ENCODE measurements at regions not wholly inside any gene's neighbourhood (a gene's known extent, or its start where the extent isn't known, plus 50 kb on each side); places are given as distances from the start of the nearest gene placed in this dataset.

DNA sequence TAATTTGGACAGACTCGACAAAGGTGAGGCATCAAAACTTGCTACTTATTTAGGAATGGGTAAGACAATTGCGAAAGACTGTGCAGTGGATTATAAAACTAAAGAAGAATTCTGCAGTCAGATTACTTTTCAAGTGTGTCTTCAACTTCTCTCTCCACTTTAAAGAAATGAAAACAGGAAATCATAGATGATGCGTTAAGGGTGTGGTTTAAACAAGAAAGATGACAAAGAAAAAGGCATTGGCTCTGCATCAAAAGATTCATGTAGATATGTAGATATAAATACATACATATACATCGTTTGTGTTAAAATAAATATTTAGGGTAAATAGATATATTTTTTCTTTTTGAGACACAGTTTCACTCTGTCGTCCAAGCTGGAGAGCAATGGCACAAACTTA is 74.6 kb upstream of the PARP11 start:
- no peak for DNase-seq

DNA sequence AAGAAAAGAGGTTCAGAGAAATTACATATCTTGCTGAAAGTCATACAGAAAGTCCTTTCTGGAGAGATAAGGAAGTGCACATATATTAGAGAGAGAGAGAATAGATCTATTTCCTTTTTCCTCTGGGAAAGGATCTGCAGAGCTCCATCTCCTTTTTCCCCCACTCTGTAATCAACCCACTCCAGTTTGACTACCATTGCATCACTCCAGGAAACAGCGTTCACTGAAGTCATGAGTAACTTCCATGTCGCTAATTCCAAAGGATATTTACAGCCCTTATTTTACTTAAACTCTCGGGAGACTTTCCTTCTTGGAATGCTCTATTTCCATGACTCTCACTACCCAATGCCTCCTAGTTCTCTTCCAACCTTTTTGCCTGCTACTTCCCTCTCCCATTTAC is 72.5 kb upstream of the PARP11 start:
- no peak for DNase-seq

GRCh38 chr12:3944620-3945019 is 71.4 kb upstream of the PARP11 start:
- DNase-seq = no peak

- DNase-seq = no peak
Observed at GRCh38 chr12:3938042-3938544, 64.9 kb upstream of the PARP11 start.

- DNase-seq = no peak
Observed at GRCh38 chr12:3935078-3935477, 61.9 kb upstream of the PARP11 start.

DNA sequence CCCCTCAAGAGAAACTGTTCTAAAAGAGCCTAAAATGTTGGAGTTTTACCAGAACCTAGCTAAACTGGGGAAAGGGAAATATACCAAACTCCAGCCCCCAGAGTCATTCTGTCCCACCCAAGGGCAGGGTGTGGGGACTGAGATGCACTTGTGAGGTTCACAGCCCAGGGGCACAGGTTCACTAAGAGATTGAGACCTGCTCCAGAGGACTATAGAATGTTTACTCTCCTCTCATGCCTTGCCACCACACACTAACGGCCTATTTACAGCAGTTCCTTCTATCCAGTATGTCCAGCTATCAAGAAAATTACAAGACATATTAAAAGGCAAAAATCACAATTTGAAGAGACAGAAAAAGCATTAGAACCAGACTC is 60.6 kb upstream of the PARP11 start:
- DNase-seq = no peak

- no peak for DNase-seq
Observed at GRCh38 chr12:3933074-3933818, 60.0 kb upstream of the PARP11 start.

DNA sequence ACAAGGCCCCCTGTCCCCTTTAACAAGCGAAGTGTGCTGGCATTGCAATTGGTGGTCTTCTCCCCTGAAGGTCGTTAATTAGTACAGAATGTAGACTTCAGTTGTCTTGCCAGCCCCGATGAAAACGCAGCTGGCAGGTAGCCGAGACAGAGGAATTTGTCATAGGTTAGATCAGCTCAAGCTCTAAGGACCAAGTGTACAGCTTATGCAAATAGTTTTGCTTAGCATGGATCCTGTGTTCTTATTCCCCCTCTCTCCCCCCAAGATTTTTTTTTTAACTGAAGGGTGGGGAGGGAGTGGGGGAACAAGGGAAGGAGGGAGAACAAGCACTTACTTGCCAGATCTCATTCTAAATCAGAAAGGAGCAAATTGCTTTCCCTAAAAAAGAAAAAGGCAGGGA is 58.6 kb upstream of the PARP11 start:
- no peak for DNase-seq

- no peak for DNase-seq
Observed at GRCh38 chr12:3931206-3931605, 58.0 kb upstream of the PARP11 start.

DNA sequence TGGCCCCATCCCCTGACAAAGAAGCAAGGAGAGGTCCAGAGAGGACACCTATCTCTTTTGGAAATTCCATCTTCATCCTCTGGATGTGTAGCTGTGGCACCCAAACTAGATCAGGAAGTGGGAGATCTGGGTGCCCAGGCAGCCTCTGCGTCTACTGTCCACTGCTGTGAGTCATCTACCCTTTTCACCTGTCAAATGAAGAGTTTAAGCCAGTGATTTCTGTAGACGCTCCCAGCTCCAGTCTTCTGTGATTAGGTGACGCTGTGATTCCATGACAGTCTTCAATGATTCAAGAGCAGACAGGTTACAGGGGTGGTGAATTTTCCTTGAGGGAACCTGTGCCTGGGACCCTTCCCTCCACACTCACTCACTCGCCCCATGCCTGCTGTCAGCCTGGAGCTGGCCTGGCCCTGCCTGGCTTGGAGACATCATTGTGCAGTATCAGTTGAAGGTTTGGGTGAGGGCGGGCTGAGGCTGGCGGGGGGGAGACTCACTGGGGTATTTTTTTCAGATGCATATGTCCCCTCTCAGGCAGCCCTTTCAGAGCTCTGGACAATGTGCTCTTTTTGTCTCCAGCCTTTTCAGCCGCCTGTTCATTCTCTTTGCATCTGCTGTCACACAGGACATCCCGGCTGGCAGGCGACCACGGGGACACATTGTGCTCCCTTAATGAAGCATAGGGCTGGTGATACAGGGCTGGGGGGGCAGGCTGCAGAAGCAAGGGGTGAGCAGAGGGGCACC is 56.8 kb upstream of the PARP11 start:
- no peak for DNase-seq

DNA sequence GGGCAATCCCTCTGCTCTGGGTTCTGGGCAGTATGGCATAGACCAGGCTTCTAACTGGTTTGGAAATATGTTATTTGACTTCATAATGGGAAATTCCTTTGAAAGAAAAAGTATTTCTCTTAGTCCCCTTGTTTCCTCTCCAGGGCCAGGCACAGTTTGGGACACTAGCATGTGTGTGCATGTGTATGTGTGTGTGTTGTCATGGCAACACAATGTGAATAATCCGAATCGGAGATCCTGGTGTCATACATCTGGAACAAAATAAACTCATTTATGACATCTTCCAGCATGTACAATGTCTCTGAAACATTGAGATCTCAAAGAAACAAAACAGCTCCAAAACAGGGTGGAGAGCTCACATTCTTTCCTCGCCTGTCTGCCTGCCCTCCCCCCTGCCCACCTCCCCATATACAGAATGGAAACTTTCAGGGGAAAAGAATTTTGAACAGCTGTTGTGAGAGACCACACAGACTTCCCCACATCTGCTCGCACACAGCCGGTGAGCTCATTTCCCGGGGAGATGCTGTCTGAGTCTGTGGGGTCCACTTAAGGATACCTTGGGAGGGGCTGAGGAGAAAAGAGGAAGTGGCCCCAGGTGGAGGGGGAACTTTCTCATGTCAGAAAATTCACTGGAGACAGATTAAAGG is 55.5 kb upstream of the PARP11 start:
- DNase-seq = no peak

- DNase-seq = no peak
Observed at GRCh38 chr12:3925621-3926020, 52.4 kb upstream of the PARP11 start.

- no peak for DNase-seq
Observed at GRCh38 chr12:3924761-3925160, 51.6 kb upstream of the PARP11 start.

DNA sequence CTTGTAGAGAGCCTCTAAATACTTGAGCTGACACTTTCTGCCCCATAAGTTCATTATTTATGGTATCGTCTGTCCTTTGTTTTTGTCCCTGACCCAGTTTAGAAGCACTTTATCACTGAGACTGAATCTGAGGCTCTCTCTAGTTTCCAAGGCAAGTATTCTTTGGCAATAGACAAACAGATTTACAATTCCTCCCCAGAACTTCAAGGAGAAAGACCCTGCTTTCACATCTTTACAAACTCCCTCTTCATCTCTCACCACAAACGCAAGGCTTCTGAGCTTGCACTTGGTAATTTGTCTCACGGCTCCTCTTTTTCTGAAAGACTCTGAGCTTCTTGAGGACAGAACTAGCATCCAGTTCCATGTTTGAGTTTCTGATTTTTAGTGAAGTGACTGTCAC is 49.8 kb upstream of the PARP11 start:
- no peak for DNase-seq
